Ectodermal cell (in vitro differentiated cells): ENCODE measurements at regions not wholly inside any gene's neighbourhood (a gene's known extent, or its start where the extent isn't known, plus 50 kb on each side); places are given as distances from the start of the nearest gene placed in this dataset.

ENCODE experiments used
- H3K27ac ChIP-seq: 2 replicates; pipeline ENCODE4 v1.7.0; 2013; ENCODE audit warnings: mild to moderate bottlenecking, low read depth, low read length; ENCODE audit not compliant: insufficient read depth, poor library complexity, severe bottlenecking
- H3K27me3 ChIP-seq: 2 replicates; pipeline ENCODE4 v1.7.0; 2013; ENCODE audit warnings: mild to moderate bottlenecking, low read length; ENCODE audit not compliant: insufficient read depth, control insufficient read depth, poor library complexity, severe bottlenecking
- H3K36me3 ChIP-seq: one replicate; pipeline ENCODE4 v1.7.0; 2013; ENCODE audit warnings: low read length; ENCODE audit not compliant: control insufficient read depth, insufficient read depth
- H3K4me1 ChIP-seq: one replicate; pipeline ENCODE4 v1.7.0; 2013; ENCODE audit warnings: low read length; ENCODE audit not compliant: control insufficient read depth, insufficient read depth
- H3K4me3 ChIP-seq: 2 replicates; pipeline ENCODE4 v1.7.0; 2013; ENCODE audit warnings: low read depth, low read length, control low read depth; ENCODE audit not compliant: insufficient read depth
- H3K9me3 ChIP-seq: 2 replicates; pipeline ENCODE4 v1.7.0; 2013; ENCODE audit warnings: mild to moderate bottlenecking, low read length, moderate library complexity; ENCODE audit not compliant: control insufficient read depth
- WGBS, 2 experiments: methylation state at CpG; one replicate each; pipeline ENCODE4 v1.1.7; 2013; ENCODE audit warnings: missing lambda C conversion rate in 2 of 2; 5-methylcytosine and 5-hydroxymethylcytosine counted together

GRCh38 chr3:182035324-182035723, 323.6 kb downstream of the SOX2 start:
- Histone ChIP-seq H3K36me3 (no peaks in the 10 kb centered on the region), H3K9me3 (no peaks in the 10 kb centered on the region), H3K27ac (no peak overlapping the region), H3K4me1 (no peaks in the 10 kb centered on the region), H3K27me3 (no peaks in the 10 kb centered on the region), H3K4me3 (no peak overlapping the region)
- 88 to 94% methylated on average over 1 to 2 of the region's 3 CpGs for WGBS, 2 experiments

GRCh38 chr3:182036382-182036781, 324.7 kb downstream of the SOX2 start:
- H3K4me3 ChIP-seq: no peak overlapping the region
- no peaks in the 10 kb centered on the region for H3K27me3 ChIP-seq
- H3K27ac ChIP-seq: no peak overlapping the region
- 90 to 100% methylated on average over 1 of the region's 1 CpG for WGBS, 2 experiments
- no peaks in the 10 kb centered on the region for H3K4me1 ChIP-seq
- no peaks in the 10 kb centered on the region for H3K9me3 ChIP-seq
- H3K36me3 ChIP-seq: no peaks in the 10 kb centered on the region

- H3K27me3 ChIP-seq: no peaks in the 10 kb centered on the region
- H3K9me3 ChIP-seq: no peaks in the 10 kb centered on the region
- no peaks in the 10 kb centered on the region for H3K4me1 ChIP-seq
- H3K36me3 ChIP-seq: no peaks in the 10 kb centered on the region
- H3K27ac ChIP-seq: no peak overlapping the region
- WGBS, 2 experiments: 89 to 100% methylated on average over 1 of the region's 1 CpG
- no peak overlapping the region for H3K4me3 ChIP-seq
Measured at GRCh38 chr3:182041668-182042291, 330.1 kb downstream of the SOX2 start.

- WGBS, 2 experiments: 89 to 96% methylated on average over 2 of the region's 2 CpGs
- H3K9me3 ChIP-seq: no peaks in the 10 kb centered on the region
- H3K4me1 ChIP-seq: no peaks in the 10 kb centered on the region
- H3K4me3 ChIP-seq: no peak overlapping the region
- no peaks in the 10 kb centered on the region for H3K36me3 ChIP-seq
- H3K27me3 ChIP-seq: no peaks in the 10 kb centered on the region
- H3K27ac ChIP-seq: no peak overlapping the region
Measured at GRCh38 chr3:182045736-182046135, 334.0 kb downstream of the SOX2 start.

- H3K27ac ChIP-seq: no peak overlapping the region
- 94% methylated on average over 11 of the region's 11 CpGs for WGBS, 2 experiments
- no peaks in the 10 kb centered on the region for H3K27me3 ChIP-seq
- no peaks in the 10 kb centered on the region for H3K4me1 ChIP-seq
- H3K4me3 ChIP-seq: no peak overlapping the region
- H3K9me3 ChIP-seq: no peaks in the 10 kb centered on the region
- no peaks in the 10 kb centered on the region for H3K36me3 ChIP-seq
Measured at GRCh38 chr3:182046166-182046764, 334.5 kb downstream of the SOX2 start.

GRCh38 chr3:182050932-182051331, 339.2 kb downstream of the SOX2 start:
- H3K4me3 ChIP-seq: no peak overlapping the region
- no peaks in the 10 kb centered on the region for H3K4me1 ChIP-seq
- H3K27ac ChIP-seq: no peak overlapping the region
- no peaks in the 10 kb centered on the region for H3K36me3 ChIP-seq
- WGBS, 2 experiments: 97 to 100% methylated on average over 2 of the region's 3 CpGs
- no peaks in the 10 kb centered on the region for H3K27me3 ChIP-seq
- H3K9me3 ChIP-seq: no peaks in the 10 kb centered on the region

GRCh38 chr3:182052332-182052731, 340.6 kb downstream of the SOX2 start:
- H3K27me3 ChIP-seq: no peaks in the 10 kb centered on the region
- no peak overlapping the region for H3K27ac ChIP-seq
- 96 to 100% methylated on average over 1 of the region's 1 CpG for WGBS, 2 experiments
- no peak overlapping the region for H3K4me3 ChIP-seq
- H3K36me3 ChIP-seq: no peaks in the 10 kb centered on the region
- H3K9me3 ChIP-seq: no peaks in the 10 kb centered on the region
- no peaks in the 10 kb centered on the region for H3K4me1 ChIP-seq

GRCh38 chr3:182052757-182053156, 341.0 kb downstream of the SOX2 start:
- H3K36me3 ChIP-seq: no peaks in the 10 kb centered on the region
- H3K27ac ChIP-seq: no peak overlapping the region
- WGBS, 2 experiments: 94% methylated on average over 2 of the region's 2 CpGs; no CpG with 5 or more reads in 1 of the 2 experiments
- H3K9me3 ChIP-seq: no peaks in the 10 kb centered on the region
- H3K4me3 ChIP-seq: no peak overlapping the region
- H3K4me1 ChIP-seq: no peaks in the 10 kb centered on the region
- H3K27me3 ChIP-seq: no peaks in the 10 kb centered on the region

GRCh38 chr3:182058488-182058887, 346.8 kb downstream of the SOX2 start:
- Histone ChIP-seq H3K9me3 (no peaks in the 10 kb centered on the region), H3K27me3 (no peaks in the 10 kb centered on the region), H3K27ac (no peak overlapping the region), H3K36me3 (no peaks in the 10 kb centered on the region), H3K4me1 (no peaks in the 10 kb centered on the region), H3K4me3 (no peak overlapping the region)
- WGBS, 2 experiments: 95 to 100% methylated on average over 1 of the region's 1 CpG

GRCh38 chr3:182063742-182064141, 352.0 kb downstream of the SOX2 start:
- H3K4me3 ChIP-seq: no peak overlapping the region
- H3K9me3 ChIP-seq: no peaks in the 10 kb centered on the region
- no peaks in the 10 kb centered on the region for H3K36me3 ChIP-seq
- no peak overlapping the region for H3K27ac ChIP-seq
- H3K4me1 ChIP-seq: no peaks in the 10 kb centered on the region
- 89 to 97% methylated on average over 1 of the region's 1 CpG for WGBS, 2 experiments
- no peaks in the 10 kb centered on the region for H3K27me3 ChIP-seq
